GM21717 (cell line): ENCODE measurements at regions not wholly inside any gene's neighbourhood (a gene's known extent, or its start where the extent isn't known, plus 50 kb on each side); places are given as distances from the start of the nearest gene placed in this dataset.

Experiments used
- ATAC-seq: cut with Tn5 transposase; IDR thresholded peaks from one replicate; pipeline ENCODE4 v1.9.1; 2021; ENCODE audit warnings: mild to moderate bottlenecking, moderate library complexity; ENCODE audit not compliant: unreplicated experiment

- no peak for ATAC-seq
Measured at GRCh38 chr5:53359916-53360517, 120.4 kb upstream of the FST start.

DNA sequence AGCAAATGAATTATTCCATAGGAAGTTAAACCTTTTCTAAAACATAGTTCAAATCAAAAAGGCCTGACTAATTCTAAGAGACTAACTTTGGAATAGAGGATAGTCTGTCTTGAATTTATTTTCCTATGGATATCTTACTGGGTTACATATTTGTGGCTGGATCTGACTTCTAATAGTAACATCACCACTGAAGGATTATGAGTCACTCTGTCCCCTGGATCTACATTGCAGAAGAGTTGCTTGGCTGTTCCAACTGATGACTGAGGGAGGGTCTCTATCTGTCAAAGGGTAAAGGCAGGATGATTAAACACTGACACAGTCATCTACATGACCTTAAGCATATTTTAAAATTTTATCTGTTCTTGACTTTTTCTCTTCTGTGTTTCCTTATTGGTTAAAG is 119.6 kb upstream of the FST start:
- ATAC-seq, result no peak

GRCh38 chr5:53361708-53362107 is 118.7 kb upstream of the FST start:
- no peak for ATAC-seq

DNA sequence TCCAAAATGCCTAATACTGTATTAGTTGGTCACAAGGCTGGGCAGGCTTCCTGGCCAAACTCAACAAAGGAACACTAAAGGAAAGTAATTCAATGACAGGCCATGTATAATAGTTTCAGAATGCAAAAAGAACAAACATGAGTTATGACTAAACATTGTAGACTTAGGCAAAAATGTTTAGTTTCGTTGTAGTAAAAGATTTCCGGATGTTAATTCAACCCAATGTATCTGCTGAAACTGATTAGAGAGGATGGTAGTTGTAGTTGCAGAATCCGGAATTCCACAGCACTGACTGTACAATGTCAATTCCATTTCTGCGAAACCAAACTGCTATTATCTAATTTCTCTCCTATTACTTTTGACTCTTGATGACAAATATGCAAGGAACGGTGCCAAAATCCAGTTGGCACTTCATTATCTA is 117.9 kb upstream of the FST start:
- no peak for ATAC-seq

- no peak for ATAC-seq
Measured at GRCh38 chr5:53364061-53364460, 116.4 kb upstream of the FST start.

- ATAC-seq, result no peak
Measured at GRCh38 chr5:53366245-53366644, 114.2 kb upstream of the FST start.

- ATAC-seq, result no peak
Measured at GRCh38 chr5:53367727-53368126, 112.7 kb upstream of the FST start.

DNA sequence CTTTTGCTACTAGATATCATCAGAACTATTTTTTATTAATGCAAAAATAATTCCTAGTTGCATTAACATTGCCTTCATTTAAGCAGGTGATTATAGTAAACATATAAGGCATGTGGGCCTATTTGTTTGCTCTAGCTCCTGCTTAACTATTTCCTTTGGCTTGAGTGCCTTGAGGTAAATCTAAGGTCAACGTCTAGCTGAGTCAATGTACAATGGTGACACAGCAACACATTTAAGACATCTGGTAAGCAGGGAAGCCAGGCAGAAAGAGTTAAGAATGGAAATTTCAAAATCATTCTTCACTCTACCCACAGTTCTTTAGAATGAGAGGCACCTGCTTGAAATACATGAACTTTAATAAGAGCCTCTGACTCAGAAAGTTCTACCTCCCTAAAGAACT is 111.9 kb upstream of the FST start:
- no peak for ATAC-seq

GRCh38 chr5:53368966-53369605 is 111.3 kb upstream of the FST start:
- no peak for ATAC-seq

- no peak for ATAC-seq
Measured at GRCh38 chr5:53369681-53370080, 110.7 kb upstream of the FST start.

DNA sequence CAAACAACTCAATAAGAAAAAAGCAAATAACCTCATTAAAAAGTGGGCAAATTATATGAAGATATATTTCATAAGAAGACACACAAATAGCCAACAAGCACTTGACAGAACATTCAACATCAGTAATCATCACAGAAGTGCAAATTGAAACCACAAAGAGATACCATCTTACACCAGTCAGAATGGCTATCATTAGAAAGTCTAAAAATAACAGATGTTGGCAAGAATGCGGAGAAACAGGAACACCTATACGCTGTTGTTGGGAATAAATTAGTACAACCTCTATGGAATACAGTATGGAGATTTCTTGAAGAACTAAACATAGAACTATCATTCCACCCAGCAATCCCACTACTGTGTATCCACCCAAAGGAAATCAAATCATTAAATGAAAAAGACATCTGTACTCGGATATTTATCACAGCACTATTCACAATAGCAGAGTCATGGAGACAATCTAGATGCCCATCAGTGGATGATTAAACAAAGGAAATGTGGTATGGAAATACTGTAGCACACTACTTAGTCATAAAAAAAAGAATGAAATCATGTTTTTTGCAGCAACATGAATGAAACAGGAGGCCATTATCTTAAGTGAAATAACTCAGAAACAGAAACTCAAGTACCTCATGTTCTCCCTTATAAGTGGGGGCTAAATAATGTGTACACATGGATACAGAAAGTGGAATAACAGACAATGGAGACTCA is 106.8 kb upstream of the FST start:
- no peak for ATAC-seq

- no peak for ATAC-seq
Measured at GRCh38 chr5:53376853-53377252, 103.6 kb upstream of the FST start.

DNA sequence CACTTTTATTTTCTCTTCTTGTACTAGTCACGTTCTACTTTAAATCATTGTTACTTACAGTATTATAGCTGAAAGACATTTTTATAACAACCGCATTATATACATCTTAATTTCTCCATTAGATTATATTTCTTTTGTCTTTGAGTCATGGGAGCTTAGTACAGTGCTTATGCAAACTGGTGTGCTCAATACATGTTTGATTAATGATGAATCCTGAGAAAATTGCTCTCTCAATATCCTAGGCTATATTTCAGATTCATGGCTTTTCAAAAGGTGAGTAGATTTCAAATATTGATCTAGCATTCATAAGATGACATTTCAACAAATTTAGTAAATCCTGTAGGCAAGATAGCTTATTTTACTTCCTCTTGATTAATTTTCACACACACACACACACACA is 102.2 kb upstream of the FST start:
- no peak for ATAC-seq

GRCh38 chr5:53378590-53379247 is 101.7 kb upstream of the FST start:
- no peak for ATAC-seq

DNA sequence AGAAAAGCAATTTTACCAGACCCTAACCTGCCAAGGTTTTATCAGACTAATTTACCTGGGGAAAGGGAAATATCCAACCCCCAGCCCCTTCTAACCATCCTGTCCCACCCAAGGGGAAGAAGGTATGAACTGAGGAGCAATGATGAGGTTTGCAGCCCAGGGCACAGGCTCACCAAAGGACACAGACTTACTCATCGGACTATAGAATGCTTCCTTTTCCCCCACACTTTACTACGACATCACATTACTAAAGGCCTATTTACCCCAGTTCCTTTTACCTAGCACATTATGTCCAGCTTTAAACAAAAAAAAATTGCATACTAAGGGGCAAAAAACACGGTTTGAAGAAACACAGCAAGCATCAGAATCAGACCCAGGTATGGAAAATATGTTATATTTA is 94.1 kb upstream of the FST start:
- ATAC-seq, result no peak

GRCh38 chr5:53389093-53389492 is 91.3 kb upstream of the FST start:
- no peak for ATAC-seq

DNA sequence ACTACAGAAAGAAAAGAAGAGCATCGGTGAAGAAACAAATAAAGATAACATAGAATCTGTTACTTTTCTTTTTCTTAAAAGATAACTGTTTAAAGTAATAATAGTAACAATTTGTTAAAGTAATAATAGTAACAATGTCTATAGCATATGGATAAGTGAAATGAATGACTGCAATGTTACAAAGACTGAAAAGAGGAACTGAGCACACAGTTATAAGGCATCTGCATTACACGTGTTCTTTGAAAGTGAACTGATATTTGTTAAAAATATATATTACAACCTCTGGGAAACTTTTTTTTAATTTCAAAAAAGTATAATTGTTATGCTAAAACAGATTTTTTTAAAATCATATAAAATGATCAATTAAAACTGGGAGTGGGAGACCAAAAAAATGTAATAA is 88.4 kb upstream of the FST start:
- ATAC-seq, result no peak

GRCh38 chr5:53394808-53395207 is 85.6 kb upstream of the FST start:
- ATAC-seq, result no peak

GRCh38 chr5:53397141-53397757 is 83.2 kb upstream of the FST start:
- ATAC-seq, result no peak

DNA sequence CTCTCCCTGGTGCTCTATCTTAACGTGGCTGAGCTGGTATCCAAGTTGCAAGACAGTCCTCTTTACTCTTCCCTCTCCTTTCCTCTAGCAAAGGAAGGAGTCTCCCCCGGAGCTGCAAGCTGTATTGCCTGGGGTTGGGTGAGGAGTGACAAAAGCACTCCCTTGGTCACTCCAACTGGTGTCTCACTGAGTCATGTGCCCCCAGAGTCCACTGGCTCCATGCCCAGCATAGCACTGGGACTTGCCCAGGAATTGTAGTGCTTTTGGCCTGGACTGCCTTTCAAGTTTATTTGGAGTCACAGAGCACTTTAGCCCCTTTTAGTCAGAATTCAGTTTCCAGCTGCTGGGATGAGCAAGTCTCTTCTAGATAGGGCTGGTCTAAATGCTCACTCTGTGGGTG is 82.6 kb upstream of the FST start:
- ATAC-seq, result no peak

DNA sequence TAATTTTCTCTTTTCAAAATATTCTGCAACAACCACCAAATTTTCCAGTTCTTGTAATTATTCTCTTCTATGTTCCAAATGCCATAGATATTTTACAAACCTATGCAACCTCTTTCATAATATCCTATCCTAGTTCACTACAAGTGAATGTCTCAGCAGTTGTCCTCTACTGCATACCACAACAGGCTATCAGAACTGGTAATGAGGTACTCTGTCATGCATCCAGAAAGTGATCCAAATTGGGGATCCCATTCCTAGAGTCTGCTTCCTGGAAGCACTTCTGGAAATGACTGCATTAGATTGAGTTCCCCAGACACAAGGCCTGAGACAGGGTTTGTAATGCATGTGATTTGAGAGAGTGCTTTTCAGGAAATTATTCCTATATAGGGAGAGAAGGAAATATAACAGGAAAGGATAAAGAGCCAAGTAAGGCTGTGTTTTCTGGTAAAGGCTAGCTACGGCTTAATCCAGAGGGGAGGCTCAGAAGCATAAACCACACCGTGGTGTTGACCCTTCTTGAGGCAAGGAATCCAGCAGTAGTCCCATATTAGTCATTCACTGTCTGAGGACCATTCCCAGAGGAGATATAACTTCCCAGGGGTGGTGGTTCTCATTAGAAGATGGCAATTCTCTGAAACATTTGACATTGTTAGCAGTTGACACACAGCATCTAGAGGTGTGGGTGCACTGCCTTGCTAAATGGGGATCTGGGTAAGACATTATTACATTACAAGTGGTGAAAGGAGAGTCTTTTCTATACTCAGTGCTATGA is 80.3 kb upstream of the FST start:
- no peak for ATAC-seq
